ENCODE measurements at regions not wholly inside any gene's neighbourhood (a gene's known extent, or its start where the extent isn't known, plus 50 kb on each side); places are given as distances from the start of the nearest gene placed in this dataset.

GRCh38 chr13:110798081-110798994, 84.8 kb downstream of the ING1 start:
- no peak overlapping the region for H3K4me3 ChIP-seq (replicated peaks; ENCODE audit: low read depth, low read length)
- DNase-seq (ENCODE audit: low read depth): no peak
- TF ChIP-seq CTCF (IDR thresholded peaks at IDR 0.05; ENCODE audit: low read length, missing control alignments): no peak

- peak; percentile 96 for DNase-seq (ENCODE audit: low read depth)
- peak overlapping the region; percentile 51 for H3K4me3 ChIP-seq (replicated peaks; ENCODE audit: low read depth, low read length)
- TF ChIP-seq CTCF (IDR thresholded peaks at IDR 0.05; ENCODE audit: low read length, missing control alignments): no peak
These were observed 86.0 kb downstream of the ING1 start for GRCh38 chr13:110799246-110800236.

GRCh38 chr13:110801044-110801443, 87.5 kb downstream of the ING1 start:
- no peak for TF ChIP-seq CTCF (IDR thresholded peaks at IDR 0.05; ENCODE audit: low read length, missing control alignments)
- H3K4me3 ChIP-seq (replicated peaks; ENCODE audit: low read depth, low read length): no peak overlapping the region
- DNase-seq (ENCODE audit: low read depth): no peak

GRCh38 chr13:110802260-110802659, 88.8 kb downstream of the ING1 start:
- H3K4me3 ChIP-seq (replicated peaks; ENCODE audit: low read depth, low read length): no peak overlapping the region
- TF ChIP-seq CTCF (IDR thresholded peaks at IDR 0.05; ENCODE audit: low read length, missing control alignments): no peak
- no peak for DNase-seq (ENCODE audit: low read depth)

- no peak for TF ChIP-seq CTCF (IDR thresholded peaks at IDR 0.05; ENCODE audit: low read length, missing control alignments)
- H3K4me3 ChIP-seq (replicated peaks; ENCODE audit: low read depth, low read length): no peak overlapping the region
- DNase-seq (ENCODE audit: low read depth): no peak
These were observed 93.1 kb downstream of the ING1 start for GRCh38 chr13:110806636-110807035.

- no peak for TF ChIP-seq CTCF (IDR thresholded peaks at IDR 0.05; ENCODE audit: low read length, missing control alignments)
- H3K4me3 ChIP-seq (replicated peaks; ENCODE audit: low read depth, low read length): no peak overlapping the region
These were observed 94.0 kb downstream of the ING1 start for GRCh38 chr13:110807546-110807945.

More at GRCh38 chr13:110807546-110807945, 94.0 kb downstream of the ING1 start:
- no peak for DNase-seq (ENCODE audit: low read depth)
